ENCODE measurements at regions not wholly inside any gene's neighbourhood (a gene's known extent, or its start where the extent isn't known, plus 50 kb on each side); places are given as distances from the start of the nearest gene placed in this dataset.

GRCh38 chr5:105133087-105133486, 1570.5 kb upstream of the NUDT12 start:
- no peak for TF ChIP-seq YY1 (IDR thresholded peaks at IDR 0.05; ENCODE audit: low read depth)
- no peak for TF ChIP-seq EGR1 (IDR thresholded peaks at IDR 0.05)
- TF ChIP-seq CEBPB (IDR thresholded peaks at IDR 0.05) = no peak
- TF ChIP-seq RAD21 (IDR thresholded peaks at IDR 0.05; ENCODE audit: low read depth) = no peak
- no peak for TF ChIP-seq TCF12 (IDR thresholded peaks at IDR 0.05; ENCODE audit: low read depth)
- no peak for TF ChIP-seq NFIC (IDR thresholded peaks at IDR 0.05)
- TF ChIP-seq TAF1 (IDR thresholded peaks at IDR 0.05; ENCODE audit: low read depth) = no peak
- TF ChIP-seq, protein P1, sequence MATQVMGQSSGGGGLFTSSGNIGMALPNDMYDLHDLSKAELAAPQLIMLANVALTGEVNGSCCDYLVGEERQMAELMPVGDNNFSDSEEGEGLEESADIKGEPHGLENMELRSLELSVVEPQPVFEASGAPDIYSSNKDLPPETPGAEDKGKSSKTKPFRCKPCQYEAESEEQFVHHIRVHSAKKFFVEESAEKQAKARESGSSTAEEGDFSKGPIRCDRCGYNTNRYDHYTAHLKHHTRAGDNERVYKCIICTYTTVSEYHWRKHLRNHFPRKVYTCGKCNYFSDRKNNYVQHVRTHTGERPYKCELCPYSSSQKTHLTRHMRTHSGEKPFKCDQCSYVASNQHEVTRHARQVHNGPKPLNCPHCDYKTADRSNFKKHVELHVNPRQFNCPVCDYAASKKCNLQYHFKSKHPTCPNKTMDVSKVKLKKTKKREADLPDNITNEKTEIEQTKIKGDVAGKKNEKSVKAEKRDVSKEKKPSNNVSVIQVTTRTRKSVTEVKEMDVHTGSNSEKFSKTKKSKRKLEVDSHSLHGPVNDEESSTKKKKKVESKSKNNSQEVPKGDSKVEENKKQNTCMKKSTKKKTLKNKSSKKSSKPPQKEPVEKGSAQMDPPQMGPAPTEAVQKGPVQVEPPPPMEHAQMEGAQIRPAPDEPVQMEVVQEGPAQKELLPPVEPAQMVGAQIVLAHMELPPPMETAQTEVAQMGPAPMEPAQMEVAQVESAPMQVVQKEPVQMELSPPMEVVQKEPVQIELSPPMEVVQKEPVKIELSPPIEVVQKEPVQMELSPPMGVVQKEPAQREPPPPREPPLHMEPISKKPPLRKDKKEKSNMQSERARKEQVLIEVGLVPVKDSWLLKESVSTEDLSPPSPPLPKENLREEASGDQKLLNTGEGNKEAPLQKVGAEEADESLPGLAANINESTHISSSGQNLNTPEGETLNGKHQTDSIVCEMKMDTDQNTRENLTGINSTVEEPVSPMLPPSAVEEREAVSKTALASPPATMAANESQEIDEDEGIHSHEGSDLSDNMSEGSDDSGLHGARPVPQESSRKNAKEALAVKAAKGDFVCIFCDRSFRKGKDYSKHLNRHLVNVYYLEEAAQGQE (IDR thresholded peaks at IDR 0.05; ENCODE audit: low read depth) = no peak
- TF ChIP-seq USF1 (IDR thresholded peaks at IDR 0.05) = no peak
- TF ChIP-seq EP300 (IDR thresholded peaks at IDR 0.05; ENCODE audit: borderline replicate concordance) = no peak
- no peak for TF ChIP-seq ZBTB7A (IDR thresholded peaks at IDR 0.05; ENCODE audit: low read depth)

DNA sequence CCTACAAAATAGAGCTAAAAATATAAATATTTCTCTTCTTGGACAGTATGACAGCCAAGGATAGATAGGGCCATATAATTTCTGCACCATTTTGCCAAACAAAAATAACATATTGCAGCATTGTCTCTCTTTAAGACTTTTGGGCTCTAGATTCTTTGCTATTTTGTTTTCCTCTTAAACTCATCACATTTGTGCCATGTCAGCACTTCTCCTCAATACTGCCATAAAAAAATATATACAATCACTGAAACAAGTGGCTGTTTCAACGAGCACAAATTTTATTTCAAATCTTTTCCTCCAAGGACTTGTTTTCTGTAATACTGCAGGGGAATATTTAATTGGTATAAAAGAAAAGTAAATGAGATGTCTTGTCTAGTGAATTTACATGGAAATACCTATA, 1570.0 kb upstream of the NUDT12 start:
- TF ChIP-seq, protein P2, sequence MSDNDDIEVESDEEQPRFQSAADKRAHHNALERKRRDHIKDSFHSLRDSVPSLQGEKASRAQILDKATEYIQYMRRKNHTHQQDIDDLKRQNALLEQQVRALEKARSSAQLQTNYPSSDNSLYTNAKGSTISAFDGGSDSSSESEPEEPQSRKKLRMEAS (IDR thresholded peaks at IDR 0.05) = no peak
- TF ChIP-seq FOXM1 (IDR thresholded peaks at IDR 0.05; ENCODE audit: borderline replicate concordance, low read depth) = no peak
- no peak for TF ChIP-seq YY1 (IDR thresholded peaks at IDR 0.05; ENCODE audit: low read depth)
- no peak for TF ChIP-seq NFIC (IDR thresholded peaks at IDR 0.05)
- no peak for TF ChIP-seq RAD21 (IDR thresholded peaks at IDR 0.05; ENCODE audit: low read depth)
- TF ChIP-seq CEBPB (IDR thresholded peaks at IDR 0.05) = no peak
- TF ChIP-seq CREB1 (IDR thresholded peaks at IDR 0.05; ENCODE audit: low read depth) = no peak
- TF ChIP-seq, protein P1 (IDR thresholded peaks at IDR 0.05; ENCODE audit: low read depth) = no peak
- no peak for TF ChIP-seq ZBTB7A (IDR thresholded peaks at IDR 0.05; ENCODE audit: low read depth)
- no peak for TF ChIP-seq TCF12 (IDR thresholded peaks at IDR 0.05; ENCODE audit: low read depth)
- TF ChIP-seq TEAD4 (IDR thresholded peaks at IDR 0.05) = no peak
- no peak for TF ChIP-seq USF1 (IDR thresholded peaks at IDR 0.05)

- TF ChIP-seq USF1 (IDR thresholded peaks at IDR 0.05) (no peak), YY1 (IDR thresholded peaks at IDR 0.05; ENCODE audit: low read depth) (no peak), EP300 (IDR thresholded peaks at IDR 0.05; ENCODE audit: borderline replicate concordance) (no peak), TAF1 (IDR thresholded peaks at IDR 0.05; ENCODE audit: low read depth) (no peak), CEBPB (IDR thresholded peaks at IDR 0.05) (no peak), NFIC (IDR thresholded peaks at IDR 0.05) (no peak), FOXM1 (IDR thresholded peaks at IDR 0.05; ENCODE audit: borderline replicate concordance, low read depth) (no peak), ZBTB7A (IDR thresholded peaks at IDR 0.05; ENCODE audit: low read depth) (no peak), CREB1 (IDR thresholded peaks at IDR 0.05; ENCODE audit: low read depth) (no peak), RAD21 (IDR thresholded peaks at IDR 0.05; ENCODE audit: low read depth) (no peak), TCF12 (IDR thresholded peaks at IDR 0.05; ENCODE audit: low read depth) (no peak), TEAD4 (IDR thresholded peaks at IDR 0.05) (no peak), EGR1 (IDR thresholded peaks at IDR 0.05) (no peak)
- TF ChIP-seq, protein P1 (IDR thresholded peaks at IDR 0.05; ENCODE audit: low read depth) = no peak
- TF ChIP-seq, protein P2 (IDR thresholded peaks at IDR 0.05) = no peak
Measured at GRCh38 chr5:105131045-105131444, 1568.5 kb upstream of the NUDT12 start.

DNA sequence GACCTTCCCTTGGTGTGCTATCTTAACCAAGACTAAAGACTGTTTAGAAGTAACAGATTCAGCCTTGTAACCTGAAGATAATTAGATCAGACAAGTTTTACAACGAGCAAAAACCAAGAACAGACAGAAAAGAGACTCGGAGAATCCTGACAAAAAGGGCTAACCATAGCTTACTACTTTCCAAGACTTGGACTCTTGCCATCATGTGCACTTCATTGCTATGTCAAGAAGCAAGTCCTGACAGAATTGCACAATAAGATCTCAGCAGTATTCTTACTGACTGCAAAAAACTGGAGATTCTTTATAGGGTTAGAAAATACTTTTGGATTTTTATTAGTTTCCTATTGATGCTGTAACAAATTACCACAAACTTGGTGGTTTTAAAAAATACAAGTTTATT, 1539.0 kb upstream of the NUDT12 start:
- TF ChIP-seq USF1 (IDR thresholded peaks at IDR 0.05) (no peak), CEBPB (IDR thresholded peaks at IDR 0.05) (peak; percentile 76)
